Adipose tissue (tissue), 3 donors: ENCODE measurements at regions not wholly inside any gene's neighbourhood (a gene's known extent, or its start where the extent isn't known, plus 50 kb on each side); places are given as distances from the start of the nearest gene placed in this dataset.

ENCODE experiments used
- H3K27ac ChIP-seq: one replicate; pipeline ENCODE4 v1.5.1; 2013; ENCODE audit warnings: low read depth, low read length
- WGBS, 3 donors: extraction: QIAGEN DNeasy Blood & Tissue Kit; methylation state at CpG; one replicate each; pipeline ENCODE4 v1.1.7; 2013; 5-methylcytosine and 5-hydroxymethylcytosine counted together
- donor health status: healthy with polysubstance abuse.
- donor health status: Bipolar disorder and iron deficiency.
- donor health status: healthy.

- H3K27ac ChIP-seq: no peak overlapping the region
- 39 to 59% (median 40%) methylated on average over 4 of the region's 4 CpGs for WGBS, 3 donors
Measured at GRCh38 chr14:22095860-22096513, 422.4 kb upstream of the OR4E1 start.

GRCh38 chr14:22089940-22090339 lies 416.3 kb upstream of the OR4E1 start:
- 61 to 74% (median 72%) methylated on average over 2 of the region's 2 CpGs for WGBS, 3 donors
- H3K27ac ChIP-seq: no peak overlapping the region

- 52 to 58% (median 58%) methylated on average over 2 of the region's 2 CpGs for WGBS, 3 donors
- no peak overlapping the region for H3K27ac ChIP-seq
Measured at GRCh38 chr14:22088614-22089342, 415.2 kb upstream of the OR4E1 start.

GRCh38 chr14:22086131-22086530 lies 412.5 kb upstream of the OR4E1 start:
- WGBS, 3 donors: 71 to 93% (median 93%) methylated on average over 1 of the region's 1 CpG
- no peak overlapping the region for H3K27ac ChIP-seq

GRCh38 chr14:22084393-22085281 lies 411.0 kb upstream of the OR4E1 start:
- WGBS, 3 donors: 44 to 47% (median 46%) methylated on average over 6 of the region's 6 CpGs
- no peak overlapping the region for H3K27ac ChIP-seq

- WGBS, 3 donors: 19 to 59% (median 33%) methylated on average over 1 of the region's 1 CpG
- H3K27ac ChIP-seq: no peak overlapping the region
Measured at GRCh38 chr14:22081337-22081736, 407.7 kb upstream of the OR4E1 start.

- no peak overlapping the region for H3K27ac ChIP-seq
- WGBS, 3 donors: 83 to 95% (median 90%) methylated on average over 1 of the region's 1 CpG
Measured at GRCh38 chr14:22079766-22080165, 406.1 kb upstream of the OR4E1 start.

GRCh38 chr14:22073801-22074200 lies 400.2 kb upstream of the OR4E1 start:
- H3K27ac ChIP-seq: no peak overlapping the region

GRCh38 chr14:22071006-22071405 lies 397.4 kb upstream of the OR4E1 start:
- H3K27ac ChIP-seq: no peak overlapping the region
- 37 to 71% (median 44%) methylated on average over 12 of the region's 12 CpGs for whole genome bisulfite sequencing, 3 donors

GRCh38 chr14:22070119-22070982 lies 396.7 kb upstream of the OR4E1 start:
- WGBS, 3 donors: 0 to 9% (median 5%) methylated on average over 12 of the region's 12 CpGs
- no peak overlapping the region for H3K27ac ChIP-seq

GRCh38 chr14:22065347-22065746 lies 391.7 kb upstream of the OR4E1 start:
- 40 to 53% (median 50%) methylated on average over 1 of the region's 1 CpG for WGBS, 3 donors
- H3K27ac ChIP-seq: no peak overlapping the region

GRCh38 chr14:22059201-22059600 lies 385.6 kb upstream of the OR4E1 start:
- H3K27ac ChIP-seq: no peak overlapping the region
- WGBS, 3 donors: 78 to 88% (median 83%) methylated on average over 4 of the region's 4 CpGs

- H3K27ac ChIP-seq: no peak overlapping the region
- WGBS, 3 donors: 56 to 78% (median 74%) methylated on average over 3 of the region's 3 CpGs
Measured at GRCh38 chr14:22052795-22053194, 379.2 kb upstream of the OR4E1 start.

GRCh38 chr14:22047115-22047514 lies 373.5 kb upstream of the OR4E1 start:
- H3K27ac ChIP-seq: no peak overlapping the region
- WGBS, 3 donors: 15 to 34% (median 30%) methylated on average over 3 of the region's 3 CpGs

GRCh38 chr14:22046063-22046462 lies 372.4 kb upstream of the OR4E1 start:
- no peak overlapping the region for H3K27ac ChIP-seq
- WGBS, 3 donors: 54 to 76% (median 72%) methylated on average over 3 of the region's 3 CpGs

GRCh38 chr14:22044193-22044592 lies 370.6 kb upstream of the OR4E1 start:
- H3K27ac ChIP-seq: no peak overlapping the region
- WGBS, 3 donors: 59 to 77% (median 76%) methylated on average over 5 of the region's 5 CpGs

- WGBS, 3 donors: 83 to 92% (median 87%) methylated on average over 3 of the region's 3 CpGs
- H3K27ac ChIP-seq: no peak overlapping the region
Measured at GRCh38 chr14:22040781-22041125, 367.1 kb upstream of the OR4E1 start.

- no peak overlapping the region for H3K27ac ChIP-seq
- 28 to 47% (median 39%) methylated on average over 6 of the region's 6 CpGs for WGBS, 3 donors
Measured at GRCh38 chr14:22039938-22040780, 366.5 kb upstream of the OR4E1 start.
